Panc1 (cell line): ENCODE measurements at regions not wholly inside any gene's neighbourhood (a gene's known extent, or its start where the extent isn't known, plus 50 kb on each side); places are given as distances from the start of the nearest gene placed in this dataset.
"Not testable (repeated sequence)": the region's sequence is repeated elsewhere in the genome, so short reads cannot be mapped to it uniquely, and the experiment has no call there.

Source experiments
- ATAC-seq: fragments of 200-7000 bp; cut with Tn5 transposase; 2 replicates; pipeline ENCODE4 v1.9.1; 2020; ENCODE audit warnings: mild to moderate bottlenecking, moderate library complexity
- BruUV-seq: library from RNA; stranded (reverse); fragments of 400-500 nt; replicated peaks from 2 replicates; lab custom pipeline; 2021; lab: Mats Ljungman, UMichigan
- CTCF ChIA-PET: fragments of 300-600 bp; sonication (Branson Sonifier 250); formaldehyde crosslinking; loops from one replicate; lab custom pipeline; 2022; ENCODE audit warnings: antibody characterized with exemption; lab: Charles Lee
- POLR2A ChIA-PET: fragments of 300-600 bp; sonication (Branson Sonifier 250); formaldehyde crosslinking; loops from one replicate; lab custom pipeline; 2022; ENCODE audit warnings: antibody characterized with exemption; lab: Charles Lee
- DNase-seq: peaks from one replicate; pipeline ENCODE4 v3.0.0-alpha.2; 2010; ENCODE audit warnings: low read depth, low spot score
- H3K27ac ChIP-seq: 2 replicates; pipeline ENCODE4 v1.5.1; 2011; ENCODE audit warnings: mild to moderate bottlenecking, low read length, inconsistent platforms
- H3K27me3 ChIP-seq: fragments of 200-500 bp; sonication (Bioruptor generic); 2 replicates; pipeline ENCODE4 v1.6.0; 2014; ENCODE audit warnings: low read length, inconsistent platforms; ENCODE audit not compliant: control insufficient read depth, insufficient read depth
- H3K36me3 ChIP-seq: fragments of 200-500 bp; sonication (Bioruptor generic); 2 replicates; pipeline ENCODE4 v1.5.1; 2014; ENCODE audit warnings: inconsistent platforms, mild to moderate bottlenecking, low read length, moderate library complexity; ENCODE audit not compliant: control insufficient read depth, insufficient read depth
- H3K4me1 ChIP-seq: 2 replicates; pipeline ENCODE4 v1.5.1; 2011; ENCODE audit warnings: inconsistent platforms, mild to moderate bottlenecking, low read length, moderate library complexity; ENCODE audit not compliant: control insufficient read depth, insufficient read depth
- H3K4me3 ChIP-seq, 2 experiments: 2 replicates each; pipeline ENCODE4 v1.5.1; 2011 to 2012; ENCODE audit warnings: low read depth in 2 of 2, low read length in 2 of 2, mild to moderate bottlenecking in 2 of 2, inconsistent platforms in 1 of 2, moderate library complexity in 1 of 2
- H3K9me3 ChIP-seq: fragments of 200-500 bp; sonication (Bioruptor generic); 2 replicates; pipeline ENCODE4 v1.5.1; 2014; ENCODE audit warnings: low read depth, mild to moderate bottlenecking, inconsistent platforms, low read length, moderate library complexity; ENCODE audit not compliant: control insufficient read depth, insufficient read depth
- POLR2AphosphoS5 ChIP-seq: IDR thresholded peaks from 2 replicates; pipeline ENCODE4 v1.6.1; 2012; ENCODE audit warnings: mild to moderate bottlenecking, low read depth, low read length, moderate library complexity
- in situ Hi-C: cut with HindIII; loops from 2 replicates; pipeline ENCODE4 v1.10.0; 2016; ENCODE audit warnings: low sequenced_read_pairs, low pct_unique_long_range_greater_than_20kb
- intact Hi-C: fragments of 100-400 bp; cut with micrococcal nuclease; formaldehyde crosslinking; loops from one replicate; pipeline ENCODE4 v1.10.0; 2022; ENCODE audit not compliant: unreplicated experiment
- TF ChIP-seq, protein P1 (sequence below): fragments of 450-650 bp; IDR thresholded peaks from 2 replicates; pipeline ENCODE4 v1.5.1; 2017; ENCODE audit warnings: mild to moderate bottlenecking

- Histone ChIP-seq H3K27ac (peak overlapping the region; percentile 63; the same call in 1 of the 2 replicates), H3K4me3 (peak overlapping the region; percentile 35 to 51)
- H3K36me3 ChIP-seq, ATAC-seq, in situ Hi-C loops, H3K27me3 ChIP-seq, DNase-seq, H3K4me1 ChIP-seq, POLR2A ChIA-PET, CTCF ChIA-PET, intact Hi-C loops, H3K9me3 ChIP-seq: not testable (repeated sequence)
- BruUV-seq, result TSS peak; percentile 74
Observed at GRCh38 chr5:34243802-34244201, 200.8 kb upstream of the C1QTNF3 start.

GRCh38 chr5:34244281-34245031 is 201.4 kb upstream of the C1QTNF3 start:
- H3K4me1 ChIP-seq, POLR2A ChIA-PET, CTCF ChIA-PET, intact Hi-C loops, H3K27me3 ChIP-seq, H3K9me3 ChIP-seq, in situ Hi-C loops, DNase-seq, H3K36me3 ChIP-seq, BruUV-seq: not testable (repeated sequence)
- Histone ChIP-seq H3K27ac (peak overlapping the region; percentile 63; the same call in 1 of the 2 replicates), H3K4me3 (peak overlapping the region; percentile 35 to 51)
- ATAC-seq, result peak; percentile 96
- TF ChIP-seq, protein P1, sequence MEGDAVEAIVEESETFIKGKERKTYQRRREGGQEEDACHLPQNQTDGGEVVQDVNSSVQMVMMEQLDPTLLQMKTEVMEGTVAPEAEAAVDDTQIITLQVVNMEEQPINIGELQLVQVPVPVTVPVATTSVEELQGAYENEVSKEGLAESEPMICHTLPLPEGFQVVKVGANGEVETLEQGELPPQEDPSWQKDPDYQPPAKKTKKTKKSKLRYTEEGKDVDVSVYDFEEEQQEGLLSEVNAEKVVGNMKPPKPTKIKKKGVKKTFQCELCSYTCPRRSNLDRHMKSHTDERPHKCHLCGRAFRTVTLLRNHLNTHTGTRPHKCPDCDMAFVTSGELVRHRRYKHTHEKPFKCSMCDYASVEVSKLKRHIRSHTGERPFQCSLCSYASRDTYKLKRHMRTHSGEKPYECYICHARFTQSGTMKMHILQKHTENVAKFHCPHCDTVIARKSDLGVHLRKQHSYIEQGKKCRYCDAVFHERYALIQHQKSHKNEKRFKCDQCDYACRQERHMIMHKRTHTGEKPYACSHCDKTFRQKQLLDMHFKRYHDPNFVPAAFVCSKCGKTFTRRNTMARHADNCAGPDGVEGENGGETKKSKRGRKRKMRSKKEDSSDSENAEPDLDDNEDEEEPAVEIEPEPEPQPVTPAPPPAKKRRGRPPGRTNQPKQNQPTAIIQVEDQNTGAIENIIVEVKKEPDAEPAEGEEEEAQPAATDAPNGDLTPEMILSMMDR, result peak; percentile 16
- TF ChIP-seq POLR2AphosphoS5, result peak; percentile 45; the same call in 1 of the 2 replicates

- BruUV-seq, DNase-seq, POLR2A ChIA-PET, H3K27ac ChIP-seq, H3K27me3 ChIP-seq, H3K4me1 ChIP-seq, intact Hi-C loops, in situ Hi-C loops, CTCF ChIA-PET, H3K9me3 ChIP-seq, H3K36me3 ChIP-seq: not testable (repeated sequence)
- peak overlapping the region in 1 of 2 experiments; percentile 15; a peak in 1 of 4 replicates for H3K4me3 ChIP-seq
- ATAC-seq, result peak; percentile 100
Observed at GRCh38 chr5:34245032-34245394, 202.0 kb upstream of the C1QTNF3 start.

DNA sequence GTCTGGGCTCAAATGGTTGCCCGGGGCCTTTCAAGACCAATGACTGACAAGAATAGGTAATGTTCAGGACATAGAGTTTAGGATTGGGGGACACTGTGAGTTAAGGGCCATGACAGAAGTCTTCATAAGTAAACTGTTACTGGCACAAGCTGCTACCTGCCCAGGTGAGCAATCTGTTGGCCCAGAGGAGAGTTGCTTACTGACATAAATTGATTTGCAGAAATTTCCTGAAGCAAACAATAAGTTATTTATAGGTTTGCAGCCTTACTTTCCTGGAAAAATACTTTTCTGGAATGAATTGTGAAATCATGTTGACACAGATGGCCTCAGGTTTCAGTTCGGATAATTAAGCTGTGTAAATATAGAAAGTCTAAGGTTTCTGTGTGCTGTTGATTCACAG is 202.8 kb upstream of the C1QTNF3 start:
- DNase-seq, H3K36me3 ChIP-seq, intact Hi-C loops, BruUV-seq, in situ Hi-C loops, H3K4me1 ChIP-seq, H3K9me3 ChIP-seq, H3K27me3 ChIP-seq, POLR2A ChIA-PET, ATAC-seq: not testable (repeated sequence)
- Histone ChIP-seq H3K27ac (peak overlapping the region; percentile 78), H3K4me3 (peak overlapping the region; percentile 18 to 45; a peak in 3 of 4 replicates)
- CTCF ChIA-PET, result interaction anchor here (0.7 kb wide), 1 partner anchor 62 kb away, joined by 3 read pairs; no protein-coding TSS in a partner anchor

GRCh38 chr5:34258598-34258997 is 215.6 kb upstream of the C1QTNF3 start:
- POLR2A ChIA-PET, H3K4me3 ChIP-seq, H3K27me3 ChIP-seq, H3K27ac ChIP-seq, BruUV-seq, in situ Hi-C loops, H3K9me3 ChIP-seq, DNase-seq, intact Hi-C loops, H3K4me1 ChIP-seq, CTCF ChIA-PET, H3K36me3 ChIP-seq, ATAC-seq: not testable (repeated sequence)

- H3K9me3 ChIP-seq, CTCF ChIA-PET, H3K36me3 ChIP-seq, intact Hi-C loops, H3K27me3 ChIP-seq, POLR2A ChIA-PET, ATAC-seq, H3K4me1 ChIP-seq, BruUV-seq, DNase-seq, H3K27ac ChIP-seq, H3K4me3 ChIP-seq, in situ Hi-C loops: not testable (repeated sequence)
Observed at GRCh38 chr5:34261020-34261419, 218.0 kb upstream of the C1QTNF3 start.
